ENCODE measurements at regions not wholly inside any gene's neighbourhood (a gene's known extent, or its start where the extent isn't known, plus 50 kb on each side); places are given as distances from the start of the nearest gene placed in this dataset.

GRCh38 chr2:42850016-42850805, 57.8 kb upstream of the HAAO start:
- CTCF ChIA-PET: interaction anchor here (0.8 to 1.9 kb wide), 3 partner anchors 10 to 727 kb away, joined by 3 to 4 read pairs (median 3); no protein-coding TSS in a partner anchor
- dilution Hi-C loops (cut with MboI; ENCODE audit: extremely low pct_ligation_motif_present, low sequenced_read_pairs): no loop called here

More at GRCh38 chr2:42850016-42850805, 57.8 kb upstream of the HAAO start:
- Histone ChIP-seq H3K9ac (replicated peaks; ENCODE audit: extremely low read depth, insufficient read depth, low read length) (no peak overlapping the region), H3K4me1 (ENCODE audit: control insufficient read depth, extremely low read depth, insufficient read depth, low read length) (no peaks in the 10 kb centered on the region), H3K36me3 (ENCODE audit: control insufficient read depth in 2 of 2, extremely low read depth in 1 of 2, insufficient read depth in 2 of 2, low read length in 2 of 2) (no peaks in the 10 kb centered on the region), H3K79me2 (ENCODE audit: control insufficient read depth, insufficient read depth, low read length) (no peaks in the 10 kb centered on the region), H3K4me3 (replicated peaks in 1 of 3; ENCODE audit: insufficient read depth in 1 of 3, low read depth in 1 of 3, low read length in 3 of 3) (no peak overlapping the region), H3K4me2 (ENCODE audit: insufficient read depth, low read length) (no peak overlapping the region), H3K27ac (ENCODE audit: insufficient read depth, low read depth, low read length) (no peak overlapping the region), H3K9me1 (replicated peaks; ENCODE audit: control insufficient read depth, extremely low read depth, insufficient read depth, low read length) (no peaks in the 10 kb centered on the region), H3K27me3 (ENCODE audit: control insufficient read depth in 2 of 2, insufficient read depth in 2 of 2, low read length in 2 of 2) (no peaks in the 10 kb centered on the region), H3K9me3 (replicated peaks; ENCODE audit: control insufficient read depth, insufficient read depth, low read length) (no peaks in the 10 kb centered on the region), H2AFZ (ENCODE audit: low read depth, low read length) (no peak overlapping the region), H4K20me1 (replicated peaks; ENCODE audit: control insufficient read depth, extremely low read depth, insufficient read depth, low read length) (no peaks in the 10 kb centered on the region)
- POLR2A ChIA-PET: no interaction called here
- intact Hi-C loops (cut with micrococcal nuclease): no loop called here
- TF ChIP-seq MAX (IDR thresholded peaks at IDR 0.05; ENCODE audit: insufficient read depth, insufficient read length) (no peak), FOS (IDR thresholded peaks at IDR 0.05; ENCODE audit: borderline replicate concordance, insufficient read depth, low read length) (no peak), GATA2 (IDR thresholded peaks at IDR 0.05; ENCODE audit: insufficient read depth, insufficient read length, low read depth, low read length) (no peak), MYC (IDR thresholded peaks at IDR 0.05; ENCODE audit: low read depth, low read length) (no peak), POLR2AphosphoS5 (IDR thresholded peaks at IDR 0.05; ENCODE audit: insufficient read depth, low read depth, low read length) (no peak), EZH2 (IDR thresholded peaks at IDR 0.05; ENCODE audit: borderline replicate concordance, low read depth, low read length, severe bottlenecking) (no peak), CTCF (IDR thresholded peaks at IDR 0.05; ENCODE audit: extremely low read depth in 1 of 2, insufficient read depth in 1 of 2, low read depth in 1 of 2, low read length in 2 of 2) (no peak), POLR2A (IDR thresholded peaks at IDR 0.05; ENCODE audit: low read depth, low read length) (no peak), JUN (IDR thresholded peaks at IDR 0.05; ENCODE audit: borderline replicate concordance, insufficient read depth, insufficient read length, low read depth) (no peak)
- no peak for DNase-seq (ENCODE audit: low read depth, low spot score)
- BruUV-seq (replicated peaks): no TSS peak
- FAIRE-seq: no peak

Data from endothelial cell of umbilical vein (primary cell).